ENCODE measurements at regions not wholly inside any gene's neighbourhood (a gene's known extent, or its start where the extent isn't known, plus 50 kb on each side); places are given as distances from the start of the nearest gene placed in this dataset.

DNA sequence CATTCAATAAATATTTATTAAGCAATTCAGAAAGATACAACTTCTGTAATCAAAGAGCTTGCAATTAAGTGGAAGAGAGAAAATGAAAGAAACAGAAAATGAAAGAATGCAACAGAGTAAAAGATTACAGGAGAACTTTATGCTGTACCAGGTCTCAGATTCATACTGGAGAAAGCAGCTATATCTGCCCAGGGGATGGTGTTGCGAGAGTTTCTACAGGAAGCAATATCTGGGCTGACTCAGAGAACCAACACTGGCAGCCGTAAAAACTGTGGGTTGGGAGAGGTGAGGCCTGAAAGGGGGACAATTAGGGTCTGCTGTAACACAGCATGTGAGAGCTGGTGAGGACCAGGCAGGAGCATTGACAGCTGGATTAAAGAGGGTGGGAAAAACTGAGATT is 256.7 kb upstream of the TCF21 start:
- DNase-seq: no peak

GRCh38 chr6:133632906-133633305 is 256.0 kb upstream of the TCF21 start:
- no peak for DNase-seq

GRCh38 chr6:133634474-133634873 is 254.4 kb upstream of the TCF21 start:
- no peak for DNase-seq

- no peak for DNase-seq
Measured at GRCh38 chr6:133635447-133635846, 253.5 kb upstream of the TCF21 start.

DNA sequence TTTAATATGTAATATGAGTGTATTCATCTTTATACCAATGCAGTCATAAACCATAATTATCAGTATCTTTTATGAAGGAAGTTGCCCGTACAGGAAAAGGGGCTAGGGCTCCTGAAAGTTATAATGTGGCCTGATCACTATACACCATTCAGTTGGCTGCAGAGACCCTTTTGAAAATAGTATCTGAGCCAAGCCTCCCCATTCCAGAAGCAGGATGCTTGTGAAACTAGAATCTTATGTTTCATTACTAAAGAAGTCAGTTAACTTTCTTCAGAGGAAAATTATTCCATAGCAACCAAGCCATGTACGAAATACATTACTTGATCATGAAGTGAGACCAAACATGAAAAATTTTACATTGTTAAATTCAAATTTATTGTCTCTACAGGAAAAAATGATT is 251.5 kb upstream of the TCF21 start:
- no peak for DNase-seq

DNA sequence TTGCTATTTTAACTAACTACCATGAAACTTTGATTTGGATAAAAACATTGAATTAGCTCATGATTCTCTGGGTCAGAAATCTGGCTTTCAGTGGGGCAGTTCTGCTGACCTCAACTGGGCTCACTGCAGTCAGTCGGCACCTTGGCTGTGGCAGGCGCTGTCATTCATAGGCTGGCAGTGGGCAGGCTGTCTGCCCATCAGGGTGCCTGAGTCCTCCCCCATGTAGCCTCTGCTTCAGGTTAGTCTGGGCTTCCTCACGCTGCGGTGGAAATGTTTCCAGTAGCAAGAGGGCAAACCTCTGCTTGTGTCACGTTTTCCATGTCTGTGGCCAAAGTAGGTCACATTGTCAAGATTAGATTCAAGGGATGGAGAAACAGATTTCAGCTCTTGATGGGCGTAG is 251.0 kb upstream of the TCF21 start:
- DNase-seq: no peak

DNA sequence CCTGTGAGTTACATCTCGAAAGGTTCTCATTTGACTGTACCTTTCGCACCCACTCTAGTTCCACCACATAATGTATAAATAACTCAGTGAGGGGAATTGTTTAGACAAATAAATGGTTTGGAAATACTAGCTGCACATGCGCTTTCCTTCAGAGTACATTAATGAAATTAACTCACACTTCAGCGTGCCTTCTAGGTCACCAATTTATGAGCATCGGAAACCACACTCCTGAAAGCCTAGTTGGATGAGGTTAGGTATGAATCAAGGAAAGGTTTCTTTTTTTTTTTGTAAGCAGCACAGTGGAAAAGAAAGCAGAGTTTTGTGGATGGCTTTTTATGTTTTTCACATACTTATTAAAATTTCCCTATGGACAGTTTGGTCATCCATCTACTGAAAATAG is 247.8 kb upstream of the TCF21 start:
- no peak for DNase-seq

DNA sequence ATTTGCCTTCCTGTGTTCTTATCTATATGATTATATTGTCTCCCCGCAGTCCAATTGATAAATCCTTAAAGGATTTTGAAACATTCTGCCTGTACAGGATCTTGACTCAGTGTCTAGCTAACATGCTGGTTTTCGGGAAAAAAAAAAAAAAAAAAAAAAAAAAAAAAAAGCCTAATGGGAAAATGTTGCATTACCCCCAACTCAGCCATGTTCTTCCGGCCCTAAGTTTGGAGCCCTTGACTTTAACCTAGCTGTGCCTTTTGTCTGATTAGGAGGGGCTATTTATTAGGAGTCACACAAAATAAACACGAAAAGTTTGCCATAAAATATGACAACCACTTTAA is 244.4 kb upstream of the TCF21 start:
- no peak for DNase-seq

DNA sequence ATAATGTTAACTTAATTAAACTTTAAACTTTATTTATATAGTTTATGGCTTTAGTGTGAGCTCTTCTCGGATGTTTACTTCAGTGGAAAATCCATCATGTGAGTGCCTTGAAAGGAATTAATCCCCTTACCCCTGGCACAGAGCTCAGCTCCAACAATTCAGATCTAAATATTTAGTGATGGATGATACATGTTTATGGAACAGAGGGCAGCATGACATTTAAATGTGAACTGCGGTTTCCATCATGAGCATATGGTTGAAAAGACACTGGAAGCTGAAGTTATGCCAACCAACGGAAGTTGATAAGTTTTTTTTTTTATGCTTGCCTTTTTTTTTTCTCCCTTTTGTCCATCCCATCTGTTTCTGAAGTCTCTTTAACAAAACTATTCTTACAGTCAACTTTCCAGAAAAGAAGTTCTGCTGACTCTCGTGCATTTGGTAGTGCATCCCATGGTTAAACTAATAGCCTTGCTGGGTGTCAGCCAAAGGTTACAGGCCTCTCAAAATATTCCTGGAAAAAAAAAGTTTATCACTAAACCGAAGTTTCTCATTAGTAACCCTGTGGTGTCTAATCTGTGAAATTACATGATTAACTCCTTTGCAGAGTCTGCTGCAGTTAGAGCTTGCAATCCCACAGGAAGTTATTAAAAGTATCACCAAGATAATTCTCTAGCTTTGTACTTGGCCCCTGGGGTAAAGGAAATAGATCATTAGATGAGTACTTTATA is 243.9 kb upstream of the TCF21 start:
- DNase-seq: no peak

DNA sequence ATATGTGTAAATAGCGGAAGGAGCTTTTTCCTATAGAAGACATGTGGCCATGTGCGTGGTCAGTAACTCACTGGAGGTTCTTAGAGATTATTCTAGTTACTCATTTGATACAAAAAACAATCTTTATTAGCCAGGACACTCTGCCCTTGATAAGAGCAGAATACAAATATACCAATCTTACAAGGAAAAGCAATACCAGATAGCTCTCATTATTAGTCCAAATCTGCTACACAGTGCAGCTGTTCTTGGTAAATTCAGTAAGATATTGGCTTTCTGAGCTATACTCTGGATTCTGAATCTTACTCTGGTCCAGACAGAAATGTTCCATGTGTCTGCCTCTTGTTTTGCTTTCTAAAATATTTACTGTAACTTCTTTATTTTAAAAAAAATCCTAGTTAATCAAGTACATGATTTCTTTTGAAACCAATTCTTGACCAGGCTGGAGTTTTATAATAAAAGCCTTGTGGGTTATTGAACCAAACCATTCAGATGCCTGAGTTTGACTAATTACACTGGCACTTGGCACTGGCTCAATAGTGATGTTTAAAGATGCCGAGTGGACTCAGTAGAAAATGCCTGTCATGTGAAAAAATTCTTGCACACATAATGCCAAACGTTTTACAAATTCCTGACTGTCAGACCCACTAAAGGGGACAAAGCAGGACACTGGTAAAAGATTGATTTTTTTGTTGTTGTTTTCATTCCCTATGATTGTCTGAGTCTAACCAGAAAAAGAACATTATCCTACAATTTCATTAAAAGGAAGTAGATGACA is 242.8 kb upstream of the TCF21 start:
- DNase-seq: no peak

DNA sequence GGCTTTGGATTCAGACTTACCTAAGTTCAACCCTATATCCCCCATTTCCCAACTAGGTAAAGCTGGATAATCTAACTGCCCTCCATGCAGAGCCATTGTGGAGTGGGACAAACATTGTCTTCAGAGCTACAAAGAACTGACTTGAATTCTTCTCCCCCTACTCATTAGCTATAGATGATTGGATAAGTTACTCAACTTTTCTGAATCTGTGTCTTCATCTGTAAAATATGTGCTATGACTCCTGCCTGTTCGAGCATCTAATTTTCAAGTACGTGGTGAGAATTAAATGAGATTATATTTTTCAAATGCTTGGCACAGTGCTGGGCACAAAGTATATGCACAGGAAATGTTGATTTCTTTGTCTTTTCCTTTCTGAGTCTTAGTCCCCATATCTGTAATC is 240.3 kb upstream of the TCF21 start:
- no peak for DNase-seq

- no peak for DNase-seq
Measured at GRCh38 chr6:133671376-133671775, 217.5 kb upstream of the TCF21 start.

DNA sequence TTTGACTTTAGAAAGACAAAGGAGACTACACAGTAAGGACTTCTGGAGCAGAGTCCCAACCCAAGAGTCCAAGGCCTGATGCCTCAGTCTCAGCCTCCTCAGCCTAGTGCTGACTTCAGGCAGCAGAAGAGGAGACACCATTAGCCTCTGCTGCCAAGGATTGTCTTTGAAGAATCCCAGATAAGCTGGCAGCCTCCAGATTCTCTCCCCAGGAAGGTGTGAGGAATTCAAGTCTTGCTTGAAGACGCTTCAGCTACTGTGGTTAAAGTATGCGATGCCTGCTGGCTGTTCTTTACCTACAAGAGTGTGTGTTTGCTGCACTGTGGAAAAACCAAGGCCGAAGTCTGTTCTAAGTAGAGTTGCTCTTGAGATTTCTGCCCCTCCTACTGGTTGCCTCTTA is 215.9 kb upstream of the TCF21 start:
- no peak for DNase-seq

GRCh38 chr6:133674661-133675060 is 214.3 kb upstream of the TCF21 start:
- DNase-seq: no peak

DNA sequence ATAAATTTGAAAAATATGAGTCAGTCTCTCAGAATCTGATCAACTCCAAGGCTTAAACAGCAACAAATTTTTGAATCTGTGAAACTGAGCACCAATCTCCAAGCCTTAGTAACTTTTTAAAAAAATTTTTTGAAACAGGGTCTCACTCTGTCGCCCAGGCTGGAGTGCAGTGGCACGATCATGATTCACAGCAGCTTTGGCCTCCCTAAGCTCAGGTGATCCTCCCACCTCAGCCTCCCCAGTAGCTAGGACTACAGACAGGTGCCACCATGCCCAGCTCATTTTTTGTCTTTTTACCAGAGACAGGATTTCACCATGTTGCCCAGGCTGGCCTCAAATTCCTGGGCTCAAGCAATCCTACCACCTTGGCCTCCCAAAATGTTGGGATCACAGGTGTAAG is 207.9 kb upstream of the TCF21 start:
- no peak for DNase-seq

DNA sequence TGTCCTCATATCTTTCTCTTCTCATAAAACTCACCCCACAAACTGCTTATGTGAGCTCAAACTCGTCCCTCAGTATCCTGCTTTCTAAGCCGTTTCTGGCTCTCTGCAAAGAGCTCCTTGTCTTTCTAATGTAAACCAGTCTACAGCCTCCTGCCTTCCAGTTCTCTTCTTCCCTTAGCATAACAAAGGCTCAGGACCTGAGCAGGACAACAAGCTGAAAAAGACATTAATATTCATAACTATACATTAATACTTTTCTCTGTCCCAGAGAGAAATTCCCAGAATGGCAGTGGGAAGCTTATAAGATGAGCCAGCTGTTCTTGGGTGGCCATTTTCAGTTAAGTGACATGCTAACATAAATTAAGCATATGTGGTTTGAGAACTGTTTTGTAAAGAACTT is 207.0 kb upstream of the TCF21 start:
- no peak for DNase-seq

- no peak for DNase-seq
Measured at GRCh38 chr6:133682506-133683307, 206.2 kb upstream of the TCF21 start.

- no peak for DNase-seq
Measured at GRCh38 chr6:133683308-133683580, 205.7 kb upstream of the TCF21 start.

- DNase-seq: no peak
Measured at GRCh38 chr6:133683606-133684005, 205.3 kb upstream of the TCF21 start.

GRCh38 chr6:133688705-133689492 is 200.0 kb upstream of the TCF21 start:
- no peak for DNase-seq

GRCh38 chr6:133689863-133690262 is 199.1 kb upstream of the TCF21 start:
- DNase-seq: no peak

- DNase-seq: no peak
Measured at GRCh38 chr6:133693565-133693964, 195.3 kb upstream of the TCF21 start.

DNA sequence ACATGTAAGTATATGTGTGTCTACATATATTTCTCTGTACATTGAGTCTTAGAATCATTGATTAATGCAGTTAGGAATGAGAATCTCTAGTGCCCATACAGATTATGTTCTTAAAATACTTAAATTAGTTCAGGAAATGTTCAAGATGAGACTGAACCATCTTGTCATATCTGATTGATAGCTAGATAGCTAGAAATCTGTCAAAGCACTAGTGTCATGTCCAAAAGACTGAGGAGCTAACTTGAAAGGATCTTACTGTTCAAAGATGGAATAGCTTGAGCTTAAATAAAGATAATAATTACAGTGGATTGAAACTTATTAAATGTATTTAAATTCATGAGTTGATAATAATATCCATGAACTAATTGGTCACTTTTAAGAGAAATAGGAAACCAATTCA is 191.7 kb upstream of the TCF21 start:
- no peak for DNase-seq
